ENCODE measurements at regions not wholly inside any gene's neighbourhood (a gene's known extent, or its start where the extent isn't known, plus 50 kb on each side); places are given as distances from the start of the nearest gene placed in this dataset.
"Not testable (repeated sequence)": the region's sequence is repeated elsewhere in the genome, so short reads cannot be mapped to it uniquely, and the experiment has no call there.

DNA sequence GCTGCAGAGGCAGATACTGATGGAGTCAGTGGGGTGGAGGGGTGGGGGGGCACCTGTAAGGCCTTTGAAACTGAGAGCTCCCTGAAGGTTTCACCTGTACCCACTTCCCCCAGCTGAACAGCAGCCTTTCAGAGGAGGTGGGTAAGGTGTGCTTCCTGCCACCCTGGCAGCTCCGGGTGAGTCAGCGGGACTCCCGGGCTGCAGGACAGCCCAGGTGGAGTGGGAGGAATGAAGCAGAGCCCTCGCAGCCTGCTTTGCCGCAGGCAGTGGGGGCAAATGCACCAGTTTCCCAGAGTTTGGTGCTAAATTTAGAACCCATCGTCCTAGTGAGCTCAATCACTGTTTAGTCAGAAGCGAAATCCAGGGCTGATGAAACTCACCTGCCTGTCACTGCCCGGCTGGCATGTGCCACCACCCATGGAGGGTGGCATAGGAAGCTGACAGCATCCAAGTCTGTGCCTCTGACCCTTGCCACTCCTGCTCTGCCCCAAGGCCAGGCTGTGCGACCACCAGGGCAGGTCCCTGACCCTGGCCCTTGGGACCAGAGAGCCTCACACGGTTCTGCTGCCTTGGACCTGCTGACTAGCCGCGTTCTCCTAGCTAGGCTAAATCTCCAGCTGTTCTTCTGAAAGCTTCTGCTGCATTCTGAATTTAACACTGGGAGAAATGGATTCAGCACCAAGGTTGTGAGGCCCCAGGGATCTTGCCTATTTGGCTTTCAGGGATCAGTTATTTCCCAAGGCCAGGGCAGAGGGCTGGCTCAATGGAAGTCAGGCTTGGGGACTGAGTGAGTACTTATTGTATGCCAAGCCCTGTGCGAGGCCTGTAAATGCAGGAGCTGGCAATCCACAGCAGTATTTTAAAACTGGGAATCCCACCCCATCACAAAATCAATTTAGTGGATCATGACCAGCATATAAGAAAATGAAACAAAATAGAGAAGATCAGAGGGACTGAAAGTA, 67.3 kb upstream of the RASGRF1 start:
- DNase-seq (ENCODE audit: low spot score) = no peak

DNA sequence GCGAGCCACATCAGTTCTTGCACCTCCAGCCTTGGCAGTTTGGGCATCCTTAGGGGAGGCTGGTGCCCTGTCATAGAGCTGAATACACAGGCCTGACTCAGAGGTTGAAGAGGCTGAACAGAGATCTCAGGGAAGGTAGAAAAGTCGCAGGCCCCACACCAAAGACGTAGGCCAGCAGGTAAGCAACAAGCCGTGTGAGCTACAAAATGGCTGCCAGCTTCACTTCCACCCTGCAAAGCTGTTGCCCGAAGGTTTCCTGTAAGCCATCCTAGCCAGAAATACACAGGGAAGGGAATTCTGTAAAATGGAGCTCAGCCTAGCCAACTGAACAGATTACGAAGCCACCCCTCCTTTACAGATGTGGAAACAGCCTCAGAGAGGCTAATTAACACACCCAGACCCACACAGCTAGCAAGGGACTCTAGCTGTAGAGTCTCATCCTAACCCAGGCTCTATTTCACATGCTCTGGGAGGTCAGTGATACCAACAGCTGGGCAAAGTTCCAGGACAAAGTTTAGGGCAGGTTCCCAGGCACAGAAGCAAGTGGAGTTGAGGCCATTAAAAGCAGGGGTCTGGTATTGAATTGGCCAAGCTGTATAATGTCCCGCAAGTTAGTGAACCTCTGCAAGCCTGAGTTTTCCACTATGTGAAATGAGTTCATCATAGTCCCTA, 66.3 kb upstream of the RASGRF1 start:
- DNase-seq (ENCODE audit: low spot score) = no peak

DNA sequence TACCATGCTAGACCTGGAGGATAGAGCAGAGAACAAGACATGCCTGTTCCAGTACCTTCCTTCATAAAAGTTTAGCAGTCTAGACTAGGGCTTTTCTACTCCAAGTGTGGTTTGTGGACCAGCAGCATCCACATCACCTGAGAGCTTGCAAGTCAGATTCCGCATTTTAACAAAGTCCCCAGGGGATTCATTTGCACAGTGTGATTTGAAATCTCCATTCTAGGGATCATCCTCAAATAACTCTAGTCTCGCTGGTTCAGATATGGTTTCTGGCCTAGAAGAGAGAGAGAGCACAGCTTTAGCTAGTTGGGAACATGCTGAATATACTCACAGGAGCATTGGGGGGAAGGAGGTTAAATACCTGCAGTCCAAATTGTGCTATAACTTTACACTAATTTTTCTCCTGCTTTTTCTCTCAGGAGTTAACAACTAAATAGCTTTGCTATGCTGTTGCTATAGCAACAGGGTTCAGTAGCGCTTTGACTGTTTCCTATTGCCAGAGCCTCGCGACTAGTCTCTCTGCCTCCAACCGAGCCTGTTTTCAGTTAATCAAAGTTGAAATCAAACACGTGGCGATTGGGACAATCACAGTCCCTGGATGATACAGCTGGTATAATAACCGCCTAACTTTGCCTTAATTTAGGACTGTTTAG, 64.0 kb upstream of the RASGRF1 start:
- no peak for DNase-seq (ENCODE audit: low spot score)

DNA sequence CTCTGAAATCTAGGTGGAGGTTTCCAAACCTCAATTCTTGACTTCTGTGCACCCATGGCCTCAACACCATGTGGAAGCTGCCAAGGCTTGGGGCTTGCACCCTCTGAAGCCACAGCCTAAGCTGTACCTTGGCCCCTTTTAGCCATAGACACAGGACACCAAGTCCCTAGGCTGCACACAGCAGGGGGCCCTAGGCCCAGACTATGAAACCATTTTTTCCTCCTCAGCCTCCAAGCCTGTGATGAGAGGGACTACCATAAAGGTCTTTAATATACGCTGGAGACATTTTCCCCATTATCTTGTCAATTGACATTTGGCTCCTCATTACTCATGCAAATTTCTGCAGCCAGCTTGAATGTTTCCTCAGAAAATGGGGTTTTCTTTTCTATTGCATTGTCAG, 53.7 kb upstream of the RASGRF1 start:
- DNase-seq (ENCODE audit: low spot score) = not testable (repeated sequence)

DNA sequence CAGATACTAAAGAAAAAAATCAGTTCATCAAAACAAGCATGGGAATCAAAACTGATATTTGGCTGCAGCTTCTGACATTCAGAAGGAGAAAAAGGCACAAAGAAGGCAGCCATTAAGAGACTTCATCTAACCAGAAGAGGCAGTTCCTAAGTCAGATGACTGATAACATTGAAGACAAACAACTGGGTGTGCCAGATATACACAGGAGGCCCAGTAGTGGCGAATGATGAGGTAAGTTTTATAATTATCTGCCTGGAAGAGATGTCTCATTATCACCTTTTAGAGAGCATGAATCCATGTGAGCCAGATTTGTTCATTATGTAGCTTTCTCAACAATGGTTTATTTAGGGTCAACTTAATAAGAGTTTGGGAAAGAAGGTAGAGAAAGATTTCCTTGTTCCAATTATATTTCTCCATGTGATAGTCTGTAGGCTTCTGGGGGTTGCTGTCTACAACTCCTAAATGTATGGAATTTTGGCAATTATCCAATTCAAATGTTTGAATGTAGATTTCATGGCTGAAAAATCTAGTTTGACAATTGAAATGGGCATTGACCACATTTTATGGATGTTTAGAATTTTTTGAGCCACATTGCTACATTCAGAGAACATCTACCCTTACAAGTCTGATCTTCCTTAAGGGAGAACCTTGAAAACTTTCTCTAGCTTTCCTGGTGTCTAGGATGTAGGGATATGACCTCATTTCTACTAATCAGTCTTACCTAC, 50.4 kb upstream of the RASGRF1 start:
- no peak for DNase-seq (ENCODE audit: low spot score)
